ENCODE measurements at regions not wholly inside any gene's neighbourhood (a gene's known extent, or its start where the extent isn't known, plus 50 kb on each side); places are given as distances from the start of the nearest gene placed in this dataset.

DNA sequence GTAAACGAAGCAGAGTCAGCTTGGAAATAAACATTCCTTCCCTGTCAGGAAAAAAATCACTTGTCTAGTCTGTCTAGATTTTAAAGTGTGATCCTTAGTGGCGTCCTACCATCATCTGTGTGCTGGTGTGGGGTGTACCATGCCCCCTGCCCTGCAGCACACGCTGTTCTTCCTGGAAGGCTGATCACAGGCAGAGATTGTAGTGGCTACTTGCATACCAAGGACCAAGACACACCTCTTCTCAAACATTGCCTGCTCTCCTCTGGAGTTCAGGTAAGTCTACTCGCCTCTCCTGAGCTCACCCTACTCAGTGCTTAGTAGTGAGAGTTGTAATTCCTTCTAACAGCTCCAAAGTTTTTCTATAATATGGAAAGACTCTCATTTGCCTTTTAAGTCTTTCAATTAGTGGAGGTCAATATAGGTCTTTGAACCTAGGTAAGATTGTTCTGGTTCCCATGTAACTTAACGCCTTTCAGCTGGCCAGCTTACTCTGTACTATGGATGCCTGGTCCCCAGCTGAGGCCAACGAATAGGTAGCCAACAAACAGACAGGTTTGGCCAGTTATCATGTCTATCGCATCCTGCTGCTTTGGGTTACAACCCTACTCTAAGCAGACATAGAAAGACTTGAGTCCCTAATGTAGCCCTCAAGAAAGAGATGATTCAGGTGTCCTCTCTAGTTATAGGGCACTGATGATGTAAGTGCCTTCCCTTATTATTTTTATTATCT is 55.4 kb downstream of the XCL1 start:
- TF ChIP-seq CTCF (conservative IDR thresholded peaks at IDR 0.05) (no peak), ZFX (IDR thresholded peaks at IDR 0.05) (no peak)
- H3K27ac ChIP-seq = no peak overlapping the region

- no peak overlapping the region for H3K27ac ChIP-seq
- TF ChIP-seq CTCF (conservative IDR thresholded peaks at IDR 0.05) = no peak
Observed at GRCh38 chr1:168634951-168635532, 58.6 kb downstream of the XCL1 start.

- no peak overlapping the region for H3K27ac ChIP-seq
- no peak; the same call in 1 of the 2 replicates for TF ChIP-seq CTCF (conservative IDR thresholded peaks at IDR 0.05)
- no peak for TF ChIP-seq ZFX (IDR thresholded peaks at IDR 0.05)
Observed at GRCh38 chr1:168636200-168636599, 59.8 kb downstream of the XCL1 start.

- TF ChIP-seq CTCF (conservative IDR thresholded peaks at IDR 0.05) = no peak
- no peak for TF ChIP-seq ZFX (IDR thresholded peaks at IDR 0.05)
- no peak overlapping the region for H3K27ac ChIP-seq
Observed at GRCh38 chr1:168636642-168637111, 60.3 kb downstream of the XCL1 start.

GRCh38 chr1:168637350-168637991 is 61.1 kb downstream of the XCL1 start:
- H3K27ac ChIP-seq = no peak overlapping the region
- TF ChIP-seq CTCF (conservative IDR thresholded peaks at IDR 0.05) (peak; percentile 78), ZFX (IDR thresholded peaks at IDR 0.05) (no peak)

DNA sequence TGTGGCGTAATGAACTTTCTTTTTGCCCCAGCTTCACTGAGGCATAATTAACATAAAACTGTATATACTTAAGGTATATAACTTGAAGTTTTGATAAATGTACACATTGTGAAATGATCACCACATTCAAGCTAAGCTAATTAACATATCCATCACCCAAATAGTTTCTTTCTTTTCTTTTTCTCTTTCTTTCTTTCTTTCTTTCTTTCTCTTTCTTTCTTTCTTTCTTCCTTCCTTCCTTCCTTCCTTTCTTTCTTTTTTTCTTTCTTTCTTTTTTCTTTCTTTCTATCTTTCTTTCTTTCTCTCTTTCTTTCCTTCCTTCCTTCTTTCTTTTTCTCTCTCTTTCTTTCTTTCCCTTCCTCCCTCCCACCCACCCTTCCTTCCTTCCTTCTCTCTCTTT is 62.5 kb downstream of the XCL1 start:
- TF ChIP-seq CTCF (conservative IDR thresholded peaks at IDR 0.05) (no peak), ZFX (IDR thresholded peaks at IDR 0.05) (no peak)
- no peak overlapping the region for H3K27ac ChIP-seq

- TF ChIP-seq CTCF (conservative IDR thresholded peaks at IDR 0.05) = no peak
- no peak for TF ChIP-seq ZFX (IDR thresholded peaks at IDR 0.05)
Observed at GRCh38 chr1:168640182-168640581, 63.8 kb downstream of the XCL1 start.

More at GRCh38 chr1:168640182-168640581, 63.8 kb downstream of the XCL1 start:
- H3K27ac ChIP-seq = no peak overlapping the region

Data from C4-2B (cell line).